T follicular helper cell (primary cell): ENCODE measurements at regions not wholly inside any gene's neighbourhood (a gene's known extent, or its start where the extent isn't known, plus 50 kb on each side); places are given as distances from the start of the nearest gene placed in this dataset.
"Not testable (repeated sequence)": the region's sequence is repeated elsewhere in the genome, so short reads cannot be mapped to it uniquely, and the experiment has no call there.

Experiments
- DNase-seq: peaks from one replicate; pipeline ENCODE4 v3.0.0-alpha.2; 2020; ENCODE audit warnings: low read depth

DNA sequence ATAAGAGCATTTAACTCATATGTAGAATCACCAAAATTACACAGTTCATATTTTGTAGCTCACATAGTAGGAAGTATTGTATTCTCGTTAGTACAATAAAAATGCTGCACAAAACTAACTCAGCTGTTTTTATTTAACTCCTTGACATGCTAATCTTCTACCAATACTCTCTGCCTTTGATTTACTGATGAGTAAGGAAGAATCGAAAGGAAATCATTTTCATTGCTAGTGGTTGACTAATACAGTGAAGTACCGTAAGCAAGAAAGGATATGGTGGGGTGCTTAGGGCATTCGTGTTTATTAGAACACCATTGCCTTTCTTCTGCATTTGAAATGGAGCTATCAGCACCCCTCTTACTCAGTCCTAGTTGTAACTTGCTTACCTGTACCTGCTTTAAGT is 1239.1 kb upstream of the TENM3 start:
- no peak for DNase-seq

DNA sequence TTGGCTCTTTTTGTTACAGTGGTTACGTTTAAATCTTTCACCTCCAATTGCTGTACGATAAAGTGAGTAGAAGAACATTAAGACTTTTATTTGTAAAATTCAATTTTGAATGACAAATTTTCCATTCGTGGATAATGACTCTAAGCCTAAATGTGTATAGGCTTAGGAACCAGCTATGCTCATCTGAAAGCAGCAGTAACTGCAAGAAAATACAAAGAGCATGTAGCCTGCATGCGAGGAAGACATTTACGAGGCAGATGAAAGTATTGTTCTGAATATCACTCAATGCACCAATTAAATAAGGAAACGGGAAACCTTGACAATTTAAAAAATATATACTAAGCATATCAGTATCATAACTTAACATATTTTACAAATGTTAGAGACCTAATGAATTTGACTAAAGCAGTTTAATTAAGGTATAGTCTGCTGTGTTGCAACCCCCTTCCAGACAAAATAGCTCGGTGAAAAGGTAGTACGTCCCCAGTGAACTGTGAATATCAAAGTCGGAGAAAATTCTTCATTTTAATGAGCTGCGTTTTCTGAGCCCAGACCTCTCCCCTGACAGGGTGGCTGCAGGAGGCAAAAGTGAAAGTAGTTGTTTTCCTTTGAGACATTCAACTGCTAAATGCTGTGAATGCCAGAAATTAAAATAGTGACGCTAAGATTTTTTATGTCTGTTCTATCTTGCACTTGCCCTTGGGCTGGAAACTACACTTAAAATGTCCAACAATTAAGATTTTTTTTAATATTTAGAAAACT is 1236.5 kb upstream of the TENM3 start:
- no peak for DNase-seq

DNA sequence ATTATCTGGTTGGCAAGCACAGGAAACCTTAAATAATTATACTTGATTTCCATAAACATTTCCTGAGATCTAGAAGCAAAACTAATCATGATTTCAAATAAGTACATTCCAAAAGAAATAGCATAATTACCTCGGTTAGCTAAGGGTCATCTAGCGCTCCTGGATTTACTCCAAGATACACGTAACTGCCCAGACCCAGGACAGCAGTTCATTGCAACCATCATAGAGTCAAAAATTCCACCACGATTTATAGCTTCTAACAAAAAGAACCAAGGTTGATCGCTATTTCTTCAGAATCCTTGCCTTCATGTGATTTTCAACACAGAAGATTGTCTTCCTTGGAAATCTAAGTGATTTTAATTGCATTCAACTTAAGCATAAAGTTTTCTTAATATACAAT is 1235.5 kb upstream of the TENM3 start:
- no peak for DNase-seq

DNA sequence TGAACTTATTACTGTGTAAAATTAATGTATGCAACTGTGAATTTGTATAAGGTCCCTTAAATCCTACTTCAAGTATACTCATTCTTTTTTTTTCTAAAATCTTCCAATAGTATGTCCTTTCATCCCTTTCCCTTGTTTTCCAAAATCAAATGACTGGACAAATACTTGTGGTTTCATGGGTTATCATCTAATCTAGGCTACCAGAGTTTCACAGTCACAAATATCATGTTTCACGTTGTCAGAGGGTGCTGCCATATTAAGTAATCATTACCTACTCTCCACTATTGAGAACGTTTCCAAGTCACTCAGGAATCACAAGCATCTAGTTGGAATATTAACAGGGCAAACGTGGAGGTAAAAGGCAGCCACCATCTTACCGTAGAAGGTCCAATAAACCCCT is 1235.0 kb upstream of the TENM3 start:
- DNase-seq = no peak

DNA sequence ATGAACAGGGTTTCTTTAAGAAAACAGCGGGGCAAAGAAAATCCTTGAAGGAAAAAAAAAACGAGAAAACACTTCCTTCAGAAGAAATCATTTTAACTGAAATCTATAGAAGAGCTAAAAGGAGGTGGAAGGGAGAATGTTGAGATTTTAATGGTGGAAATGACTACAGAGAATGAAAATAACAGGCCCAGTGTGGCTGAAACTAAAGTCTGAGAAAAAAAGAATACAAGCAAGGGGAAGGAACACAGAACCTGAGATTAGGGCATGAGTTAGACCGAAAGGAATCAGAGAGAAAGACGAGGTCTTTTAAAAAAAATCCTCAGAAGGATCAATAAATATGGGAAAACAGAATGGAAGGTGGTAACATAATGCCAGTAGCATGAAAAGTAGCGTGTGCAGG is 1230.0 kb upstream of the TENM3 start:
- DNase-seq = no peak

DNA sequence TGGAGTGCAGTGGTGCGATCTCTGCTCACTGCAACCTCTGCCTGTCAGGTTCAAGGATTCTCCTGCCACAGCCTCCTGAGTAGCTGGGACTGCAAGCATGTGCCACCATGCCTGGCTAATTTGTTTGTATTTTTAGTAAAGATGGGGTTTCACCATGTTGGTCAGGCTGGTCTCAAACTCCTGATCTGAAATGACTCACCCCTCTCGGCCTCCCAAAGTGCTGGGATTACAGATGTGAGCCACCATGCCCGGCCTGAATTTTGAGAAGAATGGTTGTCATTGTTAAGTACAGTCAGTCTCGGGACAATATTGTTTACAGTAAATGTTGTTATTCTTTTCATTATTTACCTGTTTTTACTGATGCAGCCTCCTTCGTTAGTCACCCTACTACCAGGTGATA is 1226.2 kb upstream of the TENM3 start:
- no peak for DNase-seq

DNA sequence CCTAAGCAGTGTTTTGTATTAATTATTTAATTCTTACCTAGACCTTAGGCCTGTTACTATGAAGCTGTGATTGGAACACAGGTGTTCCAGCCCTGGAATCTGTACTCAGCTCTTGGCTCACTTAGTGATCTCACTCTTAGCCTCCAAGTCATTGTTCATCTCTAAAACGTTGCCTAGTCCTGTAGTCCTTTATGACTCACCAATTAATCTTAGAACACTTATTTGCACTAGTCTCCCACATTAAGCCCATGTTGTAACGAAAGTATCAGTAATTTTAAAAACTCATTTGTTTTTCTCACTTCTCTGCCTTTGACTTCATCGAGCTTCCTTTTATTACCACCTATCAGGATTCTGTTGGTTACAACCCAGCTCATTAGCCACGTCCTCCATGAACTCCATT is 1224.7 kb upstream of the TENM3 start:
- DNase-seq = no peak

DNA sequence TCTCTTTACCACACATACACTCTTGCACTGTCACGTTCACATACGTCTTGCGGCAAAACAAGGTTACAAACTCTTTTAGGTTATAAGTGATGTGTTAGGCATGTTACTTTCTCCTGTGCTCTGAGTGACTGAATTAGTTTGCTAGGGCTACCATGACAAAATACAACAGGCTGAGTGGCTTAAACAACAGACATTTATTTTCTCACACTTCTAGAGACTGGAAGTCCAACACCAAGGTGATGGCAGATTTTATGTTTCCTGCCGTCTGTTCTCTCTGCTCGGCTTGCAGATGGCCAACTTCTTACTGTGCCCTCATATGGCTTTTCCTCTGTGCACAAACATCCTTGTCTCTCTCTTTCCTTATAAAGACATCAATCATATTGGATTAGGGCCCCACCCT is 1224.3 kb upstream of the TENM3 start:
- DNase-seq = no peak

DNA sequence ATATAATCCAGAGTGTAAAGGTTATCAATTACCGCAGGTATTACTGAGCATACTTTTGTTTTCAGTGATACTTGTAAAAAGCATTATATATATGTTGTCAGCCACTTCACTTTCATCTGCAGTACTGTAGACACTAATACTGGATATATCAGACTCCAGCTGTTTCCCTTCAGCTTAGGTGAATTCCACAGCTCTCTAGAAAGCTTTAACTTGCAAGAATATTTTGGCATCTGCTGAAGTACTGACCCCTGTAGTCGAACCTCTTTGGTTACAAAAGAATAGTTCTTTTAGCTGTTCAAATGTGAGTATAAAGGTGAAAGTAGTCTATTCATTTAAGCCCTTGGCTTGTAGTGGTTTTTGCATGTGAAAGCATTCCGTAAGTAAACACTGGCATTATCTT is 1222.7 kb upstream of the TENM3 start:
- no peak for DNase-seq

DNA sequence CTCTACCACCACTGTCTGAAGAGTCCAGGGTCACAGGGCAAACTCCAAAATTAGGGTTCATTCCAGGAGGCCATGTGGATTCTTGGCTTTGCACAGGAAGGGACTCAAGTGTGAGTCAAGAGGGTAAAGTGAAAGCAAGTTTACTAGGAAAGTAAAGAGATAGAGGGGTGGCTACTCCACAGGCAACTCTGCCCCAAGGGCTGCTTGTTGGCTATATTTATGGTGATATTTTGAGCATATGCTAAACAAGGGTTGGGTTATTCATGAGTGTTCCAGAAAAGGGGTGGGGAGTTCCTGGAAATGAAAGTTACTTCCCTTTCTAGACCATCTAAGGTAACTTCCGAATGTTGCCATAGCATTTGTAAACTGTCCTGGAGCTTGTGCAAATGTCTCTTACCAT is 1222.0 kb upstream of the TENM3 start:
- no peak for DNase-seq

DNA sequence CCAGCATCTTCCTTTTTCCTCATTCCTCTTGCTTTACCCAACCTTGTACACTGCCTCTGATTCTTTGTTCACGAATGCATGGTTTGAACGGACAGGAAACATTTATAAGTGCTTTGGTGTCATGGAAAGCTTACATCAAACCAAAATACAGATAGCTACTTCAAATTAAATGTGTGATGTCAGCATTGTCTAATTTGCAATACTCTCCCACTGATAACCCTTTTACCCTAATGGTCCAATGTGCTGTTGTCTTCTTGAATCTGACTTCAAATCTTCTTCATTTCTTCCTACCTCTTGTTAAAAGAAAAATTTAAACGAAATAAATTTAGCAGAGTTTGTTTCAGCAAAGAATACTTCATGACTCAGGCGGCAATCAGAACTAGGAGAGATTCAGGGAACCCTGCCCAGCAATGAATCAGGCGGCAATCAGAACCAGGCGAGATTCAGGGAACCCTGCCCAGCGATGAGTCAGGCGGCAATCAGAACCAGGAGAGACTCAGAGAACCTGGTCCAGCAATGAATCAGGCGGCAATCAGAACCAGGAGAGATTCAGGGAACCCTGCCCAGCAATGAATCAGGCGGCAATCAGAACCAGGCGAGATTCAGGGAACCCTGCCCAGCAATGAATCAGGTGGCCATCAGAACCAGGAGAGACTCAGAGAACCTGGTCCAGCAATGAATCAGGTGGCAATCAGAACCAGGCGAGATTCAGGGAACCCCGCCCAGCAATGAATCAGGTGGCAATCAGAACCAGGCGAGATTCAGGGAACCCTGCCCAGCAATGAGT is 1212.9 kb upstream of the TENM3 start:
- DNase-seq = not testable (repeated sequence)

DNA sequence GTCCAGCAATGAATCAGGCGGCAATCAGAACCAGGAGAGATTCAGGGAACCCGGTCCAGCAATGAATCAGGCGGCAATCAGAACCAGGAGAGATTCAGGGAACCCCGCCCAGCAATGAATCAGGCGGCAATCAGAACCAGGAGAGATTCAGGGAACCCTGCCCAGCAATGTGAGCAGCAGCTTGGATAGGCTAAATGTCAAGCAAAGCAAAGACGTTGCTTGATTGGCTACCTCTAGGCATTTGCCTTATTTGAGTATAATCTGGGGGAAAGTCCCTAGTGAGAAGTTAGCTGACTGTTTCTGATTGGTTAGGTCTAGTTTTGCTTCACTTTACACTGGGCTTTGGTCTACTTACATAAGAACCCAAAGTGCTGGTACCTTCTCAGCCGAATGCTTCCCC is 1212.2 kb upstream of the TENM3 start:
- DNase-seq = no peak

DNA sequence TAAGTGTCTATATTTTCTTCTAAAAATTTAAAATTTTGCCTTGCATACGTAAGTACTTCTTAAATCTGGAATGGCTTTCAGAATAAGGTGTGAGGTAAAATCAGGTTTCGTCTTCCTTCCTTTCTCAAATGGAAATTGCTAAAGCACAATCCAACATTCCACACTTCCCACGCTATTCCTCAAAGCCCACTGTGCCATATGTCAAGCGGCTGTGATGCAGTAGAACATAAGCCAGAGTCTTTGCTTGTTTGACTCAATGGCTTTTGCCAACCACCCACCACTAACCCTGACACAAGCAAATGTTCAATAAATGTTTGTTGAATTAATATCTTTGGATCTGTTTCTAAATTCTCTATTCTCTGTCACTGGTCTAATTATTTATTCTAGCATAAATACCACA is 1199.7 kb upstream of the TENM3 start:
- no peak for DNase-seq

DNA sequence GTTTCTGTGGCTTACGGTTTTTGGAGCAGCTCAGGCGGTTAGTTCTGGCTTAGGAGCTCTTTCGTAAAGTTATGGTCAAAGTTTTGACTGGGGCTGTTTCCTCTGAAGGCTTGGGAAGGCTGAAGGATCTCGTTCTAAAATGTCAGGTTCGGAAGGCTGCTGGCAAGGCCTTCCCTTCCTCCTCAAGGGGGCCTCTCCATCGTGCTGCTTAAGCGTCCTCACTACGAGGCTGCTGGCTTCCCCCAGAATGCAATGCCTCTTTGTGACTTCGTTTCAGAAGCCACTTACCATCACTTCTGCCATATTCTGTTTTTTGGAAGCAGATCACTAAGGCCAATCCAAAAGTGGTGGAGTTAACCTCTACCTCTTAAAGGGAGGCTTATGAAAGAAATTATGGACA is 1196.4 kb upstream of the TENM3 start:
- DNase-seq = no peak

DNA sequence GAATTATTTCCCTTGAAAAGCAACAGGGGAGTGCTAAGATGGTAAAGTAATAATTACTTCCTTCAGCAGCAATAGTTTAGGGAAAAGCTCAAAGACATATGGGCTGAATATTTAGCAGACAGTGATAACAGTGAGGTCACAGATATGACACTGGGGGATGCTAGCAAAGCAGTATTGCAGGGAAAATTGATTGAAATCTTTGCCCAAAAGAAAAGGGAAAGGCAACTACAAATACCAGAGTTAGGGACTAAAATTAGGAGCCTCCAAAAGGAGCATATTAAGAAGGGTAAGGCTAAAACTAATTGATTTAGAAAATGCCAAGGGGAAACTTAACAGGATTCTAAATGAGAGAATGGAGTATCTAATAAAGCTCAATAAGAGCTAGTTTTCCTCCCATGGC is 1191.3 kb upstream of the TENM3 start:
- DNase-seq = no peak

DNA sequence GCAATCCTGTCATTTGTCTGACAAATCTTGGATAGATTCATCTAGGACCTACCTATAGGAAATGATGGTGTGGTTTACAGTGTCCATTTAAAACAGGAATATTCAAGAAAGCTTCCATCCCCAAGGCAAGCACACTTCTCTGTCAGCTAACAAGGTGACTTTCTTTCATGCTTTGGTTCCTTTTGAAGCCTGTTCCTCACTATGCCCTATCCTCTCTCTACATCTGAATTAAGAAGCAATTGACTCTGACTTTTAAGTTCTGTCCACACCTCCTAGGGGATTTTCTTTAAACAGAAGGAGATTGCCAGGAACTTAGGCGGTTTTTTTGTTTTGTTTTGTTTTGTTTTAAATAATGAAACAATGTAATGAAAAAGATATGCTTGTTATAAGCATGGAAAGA is 1181.4 kb upstream of the TENM3 start:
- DNase-seq = no peak

DNA sequence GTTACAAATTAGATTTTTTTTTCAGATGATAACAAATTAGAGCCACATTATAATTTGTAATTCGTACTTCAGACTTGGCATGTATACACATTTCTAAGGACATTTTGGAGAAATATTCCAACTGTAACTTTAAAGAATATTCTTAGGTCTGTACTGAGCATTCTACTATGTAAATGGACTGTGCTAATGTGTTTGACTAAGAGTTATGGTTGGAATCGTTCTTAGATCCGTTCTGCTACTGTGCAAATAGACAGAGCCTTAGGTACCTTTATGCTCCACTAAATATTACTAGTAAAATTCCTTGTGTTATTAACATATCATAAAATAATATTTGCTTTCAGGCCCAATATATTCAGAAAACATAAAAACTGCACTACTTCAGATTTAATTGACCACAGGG is 1180.0 kb upstream of the TENM3 start:
- DNase-seq = no peak

DNA sequence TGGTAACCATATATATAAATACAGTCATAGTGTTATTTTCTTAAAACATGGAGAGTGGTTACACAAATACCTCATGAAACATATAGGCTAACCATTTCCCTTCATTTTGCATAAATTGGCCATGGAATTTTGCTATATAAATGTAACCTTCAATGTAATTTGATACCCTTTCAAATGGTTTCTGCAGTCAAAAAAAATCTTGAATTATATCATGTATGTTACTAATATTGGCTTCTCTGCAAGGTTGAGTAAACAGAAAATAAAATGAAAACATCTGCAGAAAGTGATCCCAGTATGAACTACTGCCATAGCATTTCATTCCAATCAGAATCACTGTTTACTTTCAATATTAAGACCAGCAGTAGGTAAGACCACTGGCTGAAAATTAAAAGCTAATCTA is 1165.9 kb upstream of the TENM3 start:
- no peak for DNase-seq

DNA sequence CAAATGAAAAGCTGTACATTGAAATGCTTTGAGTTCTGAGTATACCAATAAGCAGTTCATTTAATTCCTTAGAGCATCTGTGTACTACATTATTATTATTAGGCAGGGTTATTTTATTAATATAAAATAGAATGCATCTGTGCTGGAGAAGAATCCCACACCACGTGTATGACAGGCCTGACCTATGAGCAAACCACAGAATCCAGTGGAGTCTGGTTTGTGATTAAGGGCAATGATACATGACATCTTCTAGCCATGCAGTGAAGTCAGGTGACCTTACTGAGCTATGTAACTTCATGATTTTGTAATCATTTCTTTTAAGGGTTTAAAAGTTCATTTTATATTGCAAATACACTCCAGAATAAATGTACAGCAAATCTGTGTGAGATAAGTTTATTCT is 1165.0 kb upstream of the TENM3 start:
- DNase-seq = no peak

DNA sequence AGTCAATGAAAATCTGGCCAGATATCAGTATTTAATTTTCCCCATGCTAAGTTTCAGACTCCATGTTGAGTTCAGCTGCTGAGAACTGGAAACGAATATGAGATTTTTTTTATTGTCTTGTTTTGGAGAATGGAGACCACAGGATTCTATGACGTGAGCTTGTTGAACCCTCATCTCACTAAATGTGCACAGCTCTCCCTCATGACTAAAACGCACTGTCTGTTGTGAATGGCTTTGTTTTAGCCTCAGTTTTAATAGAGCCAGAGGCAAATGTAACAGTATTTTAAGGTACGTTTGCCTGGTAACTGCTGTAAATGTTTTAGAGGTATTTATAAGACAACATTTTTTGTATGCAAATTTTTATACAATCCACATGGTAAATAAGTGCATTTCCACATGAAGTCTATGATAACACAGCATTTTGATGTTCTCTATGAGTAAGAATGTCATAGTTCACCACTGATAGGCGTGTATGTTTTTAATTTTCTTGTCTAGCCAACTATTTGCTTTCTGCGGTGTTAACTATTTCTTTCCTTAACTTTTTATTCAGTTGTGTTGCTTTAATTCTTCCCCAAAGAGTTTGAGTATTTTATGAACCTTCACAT is 1159.3 kb upstream of the TENM3 start:
- DNase-seq = no peak

DNA sequence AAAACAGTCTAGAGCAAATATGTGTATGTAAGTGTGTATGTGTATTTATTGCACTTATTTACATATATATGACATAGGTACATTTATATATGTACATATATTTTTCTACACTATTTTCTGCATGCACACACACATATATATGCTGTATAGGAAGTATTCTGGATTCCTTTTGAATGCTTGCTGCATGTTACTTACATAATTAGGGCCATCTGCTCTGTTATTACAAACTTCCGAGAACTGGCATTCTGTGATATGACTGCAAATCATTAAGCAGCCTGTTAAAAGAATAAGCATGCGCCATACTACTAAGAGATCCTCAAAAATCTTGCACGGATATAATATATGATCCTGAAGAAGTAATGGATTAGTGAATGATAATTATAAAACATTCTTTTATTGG is 1157.6 kb upstream of the TENM3 start:
- DNase-seq = no peak

DNA sequence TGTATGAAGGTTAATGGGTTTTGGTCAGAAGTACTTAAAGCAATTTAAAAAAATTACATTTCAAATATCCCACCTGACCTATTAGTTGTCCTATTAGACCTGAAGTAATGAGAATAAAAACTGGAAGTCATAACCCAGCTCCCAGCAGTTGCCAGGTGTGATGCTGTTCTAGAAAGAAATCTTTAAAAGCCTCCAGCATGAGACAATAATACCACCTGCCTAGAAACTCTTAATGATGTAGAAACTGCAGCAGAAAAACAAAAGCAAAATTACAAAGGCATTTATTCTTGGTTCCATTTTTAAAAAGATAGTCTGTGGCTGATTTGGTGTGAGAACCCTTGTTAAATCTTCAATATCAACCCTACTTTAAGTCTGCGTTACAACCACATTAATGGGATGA is 1137.7 kb upstream of the TENM3 start:
- DNase-seq = no peak

DNA sequence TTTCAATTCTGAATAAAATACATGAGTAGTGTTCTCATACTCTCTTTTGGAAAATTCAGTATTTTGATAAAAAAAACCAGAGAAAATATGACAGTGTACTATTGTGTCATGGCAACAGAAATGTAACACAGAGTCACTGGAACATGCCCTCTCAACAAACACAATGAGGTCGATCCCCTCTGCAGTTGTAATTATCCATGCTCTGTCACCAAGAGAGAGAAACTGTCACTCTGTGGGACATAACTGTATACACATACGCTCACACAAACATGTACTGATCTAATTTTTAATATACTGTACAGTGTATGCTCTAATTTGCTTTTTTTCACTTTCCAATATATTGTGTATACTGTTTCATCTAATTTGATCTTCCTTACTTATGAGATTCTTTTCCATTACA is 1136.8 kb upstream of the TENM3 start:
- no peak for DNase-seq
